A673 (cell line): ENCODE measurements at regions not wholly inside any gene's neighbourhood (a gene's known extent, or its start where the extent isn't known, plus 50 kb on each side); places are given as distances from the start of the nearest gene placed in this dataset.

Source experiments
- BruUV-seq: library from RNA; stranded (reverse); fragments of 400-500 nt; replicated peaks from 2 replicates; lab custom pipeline; 2021; lab: Mats Ljungman, UMichigan
- CTCF ChIA-PET: fragments of 300-600 bp; sonication (Branson Sonifier 250); formaldehyde crosslinking; loops from one replicate; lab custom pipeline; 2022; ENCODE audit warnings: antibody characterized with exemption; lab: Charles Lee
- POLR2A ChIA-PET: fragments of 300-600 bp; sonication (Branson Sonifier 250); formaldehyde crosslinking; loops from one replicate; lab custom pipeline; 2022; ENCODE audit warnings: antibody characterized with exemption; ENCODE audit not compliant: low non-redundant PET; lab: Charles Lee
- DNase-seq: peaks from one replicate; pipeline ENCODE4 v3.0.0-alpha.2; 2015; ENCODE audit warnings: low spot score
- H3K27ac ChIP-seq: fragments of 200-600 bp; sonication (generic); 2 replicates; pipeline ENCODE4 v1.5.1; 2016; ENCODE audit warnings: mixed run types, low read depth, mild to moderate bottlenecking, mixed read lengths, antibody characterized with exemption, low read length; ENCODE audit not compliant: poor library complexity, severe bottlenecking
- H3K27me3 ChIP-seq: fragments of 200-600 bp; sonication (generic); replicated peaks from 2 replicates; pipeline ENCODE4 v1.6.1; 2017; ENCODE audit warnings: mixed run types, low read depth, mild to moderate bottlenecking, mixed read lengths, antibody characterized with exemption, low read length; ENCODE audit not compliant: insufficient read depth, poor library complexity
- H3K36me3 ChIP-seq: fragments of 200-600 bp; sonication (generic); 2 replicates; pipeline ENCODE4 v1.6.1; 2016; ENCODE audit warnings: mixed run types, mild to moderate bottlenecking, mixed read lengths, antibody characterized with exemption, low read length; ENCODE audit not compliant: insufficient read depth, poor library complexity, severe bottlenecking
- H3K4me1 ChIP-seq: fragments of 200-600 bp; sonication (generic); 2 replicates; pipeline ENCODE4 v1.6.1; 2017; ENCODE audit warnings: mixed run types, mild to moderate bottlenecking, mixed read lengths, antibody characterized with exemption, low read length; ENCODE audit not compliant: insufficient read depth, poor library complexity, severe bottlenecking
- H3K4me3 ChIP-seq: fragments of 200-600 bp; sonication (generic); 2 replicates; pipeline ENCODE4 v1.5.1; 2016; ENCODE audit warnings: low read depth, mixed run types, mild to moderate bottlenecking, mixed read lengths, low read length; ENCODE audit not compliant: poor library complexity, severe bottlenecking
- H3K9me3 ChIP-seq: fragments of 200-600 bp; sonication (generic); 2 replicates; pipeline ENCODE4 v1.6.1; 2016; ENCODE audit warnings: mixed run types, low read depth, mild to moderate bottlenecking, mixed read lengths, antibody characterized with exemption, low read length; ENCODE audit not compliant: poor library complexity, severe bottlenecking
- CTCF ChIP-seq: fragments of 300-800, 200-600 bp; sonication (generic); conservative IDR thresholded peaks from 2 replicates; pipeline ENCODE4 v1.5.1; 2017; ENCODE audit warnings: low read depth, mild to moderate bottlenecking, antibody characterized with exemption, low read length, moderate library complexity, mixed read lengths
- EZH2 ChIP-seq: fragments of 200-600 bp; sonication (generic); IDR thresholded peaks from 2 replicates; pipeline ENCODE4 v1.6.1; 2017; ENCODE audit warnings: borderline replicate concordance, low read depth, mild to moderate bottlenecking, mixed read lengths, antibody characterized with exemption, low read length; ENCODE audit not compliant: poor library complexity, severe bottlenecking
- intact Hi-C: fragments of 100-400 bp; cut with micrococcal nuclease; formaldehyde crosslinking; loops from one replicate; pipeline ENCODE4 v1.10.0; 2022; ENCODE audit not compliant: unreplicated experiment

GRCh38 chr12:116481726-116482125, 77.5 kb upstream of the MAP1LC3B2 start:
- Histone ChIP-seq H3K4me1 (no peaks in the 10 kb centered on the region), H3K27ac (no peak overlapping the region), H3K36me3 (no peaks in the 10 kb centered on the region), H3K27me3 (no peaks in the 10 kb centered on the region), H3K9me3 (peaks cover 7% of the 10 kb centered on the region), H3K4me3 (no peak overlapping the region)
- BruUV-seq, result no TSS peak
- intact Hi-C loops, result no loop called here
- no peak for DNase-seq
- ChIA-PET POLR2A (no interaction called here), CTCF (no interaction called here)
- TF ChIP-seq EZH2 (no peak), CTCF (no peak)

- Histone ChIP-seq H3K36me3 (no peaks in the 10 kb centered on the region), H3K4me1 (no peaks in the 10 kb centered on the region), H3K27ac (no peak overlapping the region), H3K4me3 (no peak overlapping the region), H3K27me3 (no peaks in the 10 kb centered on the region), H3K9me3 (peaks cover 7% of the 10 kb centered on the region)
- intact Hi-C loops, result no loop called here
- no TSS peak for BruUV-seq
- DNase-seq, result no peak
- TF ChIP-seq EZH2, result no peak
- no peak for TF ChIP-seq CTCF
- POLR2A ChIA-PET, result no interaction called here
- CTCF ChIA-PET, result no interaction called here
Measured at GRCh38 chr12:116482179-116482578, 77.0 kb upstream of the MAP1LC3B2 start.

GRCh38 chr12:116482859-116483258, 76.3 kb upstream of the MAP1LC3B2 start:
- DNase-seq, result no peak
- Histone ChIP-seq H3K4me3 (no peak overlapping the region), H3K9me3 (peaks cover 7% of the 10 kb centered on the region), H3K27ac (no peak overlapping the region), H3K4me1 (no peaks in the 10 kb centered on the region), H3K27me3 (no peaks in the 10 kb centered on the region), H3K36me3 (no peaks in the 10 kb centered on the region)
- no TSS peak for BruUV-seq
- ChIA-PET POLR2A (no interaction called here), CTCF (no interaction called here)
- TF ChIP-seq CTCF (no peak), EZH2 (no peak)
- intact Hi-C loops, result no loop called here
